ENCODE measurements at regions not wholly inside any gene's neighbourhood (a gene's known extent, or its start where the extent isn't known, plus 50 kb on each side); places are given as distances from the start of the nearest gene placed in this dataset.

DNA sequence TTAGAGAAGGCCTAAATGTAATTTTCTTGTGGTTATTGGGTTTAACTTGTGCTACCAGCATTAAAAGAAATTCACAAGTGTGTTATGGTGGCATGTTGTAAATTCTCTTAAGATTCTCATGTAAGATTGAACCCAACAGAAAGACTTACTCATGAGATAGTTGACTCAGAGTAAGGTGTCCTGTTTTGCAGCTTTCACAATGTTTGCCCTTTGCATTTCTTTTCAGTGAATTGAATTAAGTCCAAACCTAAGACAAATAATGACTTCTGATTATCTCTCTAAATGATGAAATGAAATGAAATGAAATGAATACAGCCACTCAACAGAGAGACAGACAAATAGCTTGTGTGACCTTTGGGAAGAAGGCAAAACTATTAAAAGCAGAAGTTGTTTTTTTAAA lies 1696.9 kb upstream of the WWC1 start:
- Histone ChIP-seq H4K20me1 (ENCODE audit: insufficient read depth, low read length) (no peaks in the 10 kb centered on the region), H3K36me3 (ENCODE audit: insufficient read depth, low read length) (no peaks in the 10 kb centered on the region), H3K79me2 (ENCODE audit: insufficient read depth, low read depth, low read length) (no peaks in the 10 kb centered on the region), H2AFZ (ENCODE audit: low read length) (no peak overlapping the region), H3K4me2 (ENCODE audit: low read length) (no peak overlapping the region), H3K27ac (ENCODE audit: low read depth, low read length, poor library complexity, severe bottlenecking) (no peak overlapping the region), H3K9me2 (ENCODE audit: insufficient read depth, low read length) (no peaks in the 10 kb centered on the region; the same call in 1 of the 2 replicates), H3K9me3 (ENCODE audit: low read length) (no peaks in the 10 kb centered on the region), H3K4me3 (ENCODE audit: low read depth, low read length, poor library complexity, severe bottlenecking) (no peak overlapping the region), H3K4me1 (ENCODE audit: insufficient read depth, low read length, poor library complexity, severe bottlenecking) (no peaks in the 10 kb centered on the region)
- POLR2A ChIA-PET = no interaction called here
- BruUV-seq (replicated peaks) = no TSS peak
- intact Hi-C loops (cut with micrococcal nuclease; ENCODE audit: unreplicated experiment) = no loop called here
- no peak for DNase-seq (ENCODE audit: low spot score)
- CTCF ChIA-PET (ENCODE audit: unreplicated experiment) = no interaction called here
- no peak for TF ChIP-seq EZH2phosphoT487 (IDR thresholded peaks at IDR 0.05; ENCODE audit: borderline replicate concordance, low read depth, low read length)
- no peak for TF ChIP-seq CTCF (conservative IDR thresholded peaks at IDR 0.05; ENCODE audit: low read length)

- Histone ChIP-seq H3K9me2 (ENCODE audit: insufficient read depth, low read length) (no peaks in the 10 kb centered on the region; the same call in 1 of the 2 replicates), H3K9me3 (ENCODE audit: low read length) (no peaks in the 10 kb centered on the region), H3K36me3 (ENCODE audit: insufficient read depth, low read length) (no peaks in the 10 kb centered on the region), H3K27ac (ENCODE audit: low read depth, low read length, poor library complexity, severe bottlenecking) (no peak overlapping the region), H4K20me1 (ENCODE audit: insufficient read depth, low read length) (no peaks in the 10 kb centered on the region), H2AFZ (ENCODE audit: low read length) (no peak overlapping the region), H3K4me3 (ENCODE audit: low read depth, low read length, poor library complexity, severe bottlenecking) (no peak overlapping the region), H3K4me1 (ENCODE audit: insufficient read depth, low read length, poor library complexity, severe bottlenecking) (no peaks in the 10 kb centered on the region), H3K4me2 (ENCODE audit: low read length) (no peak overlapping the region), H3K79me2 (ENCODE audit: insufficient read depth, low read depth, low read length) (no peaks in the 10 kb centered on the region)
- no peak for DNase-seq (ENCODE audit: low spot score)
- TF ChIP-seq CTCF (conservative IDR thresholded peaks at IDR 0.05; ENCODE audit: low read length) (no peak), EZH2phosphoT487 (IDR thresholded peaks at IDR 0.05; ENCODE audit: borderline replicate concordance, low read depth, low read length) (no peak)
- ChIA-PET POLR2A (no interaction called here), CTCF (ENCODE audit: unreplicated experiment) (no interaction called here)
- BruUV-seq (replicated peaks) = no TSS peak
- intact Hi-C loops (cut with micrococcal nuclease; ENCODE audit: unreplicated experiment) = no loop called here
Measured at GRCh38 chr5:166595274-166595951, 1696.0 kb upstream of the WWC1 start.

DNA sequence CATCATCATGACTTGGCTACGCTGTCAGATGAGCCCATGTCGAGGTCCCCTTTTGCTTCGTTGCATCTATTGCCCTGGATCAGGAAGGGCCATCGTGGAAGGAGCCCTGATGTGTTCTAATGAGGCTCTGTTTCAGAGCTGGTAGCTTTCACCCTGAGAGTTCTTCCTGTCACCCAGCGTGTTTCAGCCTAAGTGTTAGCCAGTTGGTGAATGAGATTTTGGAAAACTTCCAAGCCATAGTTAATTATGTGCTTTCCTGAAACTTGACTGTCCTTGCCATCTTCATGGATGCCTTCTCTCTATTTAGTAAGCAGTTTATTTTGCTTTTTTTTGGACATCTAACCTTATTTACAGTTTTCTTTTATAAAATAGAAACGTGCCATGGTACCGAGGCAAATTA lies 1695.4 kb upstream of the WWC1 start:
- H3K4me1 ChIP-seq (ENCODE audit: insufficient read depth, low read length, poor library complexity, severe bottlenecking) = no peaks in the 10 kb centered on the region
- TF ChIP-seq EZH2phosphoT487 (IDR thresholded peaks at IDR 0.05; ENCODE audit: borderline replicate concordance, low read depth, low read length) (no peak), CTCF (conservative IDR thresholded peaks at IDR 0.05; ENCODE audit: low read length) (no peak)
- intact Hi-C loops (cut with micrococcal nuclease; ENCODE audit: unreplicated experiment) = no loop called here
- BruUV-seq (replicated peaks) = no TSS peak
- H4K20me1 ChIP-seq (ENCODE audit: insufficient read depth, low read length) = no peaks in the 10 kb centered on the region
- ChIA-PET CTCF (ENCODE audit: unreplicated experiment) (no interaction called here), POLR2A (no interaction called here)
- no peaks in the 10 kb centered on the region for H3K79me2 ChIP-seq (ENCODE audit: insufficient read depth, low read depth, low read length)
- no peaks in the 10 kb centered on the region; the same call in 1 of the 2 replicates for H3K9me2 ChIP-seq (ENCODE audit: insufficient read depth, low read length)
- no peak overlapping the region for H3K4me2 ChIP-seq (ENCODE audit: low read length)
- no peaks in the 10 kb centered on the region for H3K36me3 ChIP-seq (ENCODE audit: insufficient read depth, low read length)
- H3K4me3 ChIP-seq (ENCODE audit: low read depth, low read length, poor library complexity, severe bottlenecking) = no peak overlapping the region
- H2AFZ ChIP-seq (ENCODE audit: low read length) = no peak overlapping the region
- no peaks in the 10 kb centered on the region for H3K9me3 ChIP-seq (ENCODE audit: low read length)
- no peak for DNase-seq (ENCODE audit: low spot score)
- no peak overlapping the region for H3K27ac ChIP-seq (ENCODE audit: low read depth, low read length, poor library complexity, severe bottlenecking)
